ENCODE measurements at regions not wholly inside any gene's neighbourhood (a gene's known extent, or its start where the extent isn't known, plus 50 kb on each side); places are given as distances from the start of the nearest gene placed in this dataset.

- intact Hi-C loops (cut with DNase I) = no loop called here
- peaks cover 0 to 3% of the 10 kb centered on the region in 2 donors for H3K27me3 ChIP-seq (ENCODE audit: control insufficient read depth in 1 of 2, insufficient read depth in 2 of 2, low read length in 1 of 2)
- ATAC-seq (ENCODE audit: low FRiP score) (no peak), DNase-seq (no peak)
- no peaks in the 10 kb centered on the region for H3K4me1 ChIP-seq (ENCODE audit: control insufficient read depth in 1 of 2, insufficient read depth in 2 of 2, low read length in 2 of 2)
- H3K36me3 ChIP-seq (ENCODE audit: control insufficient read depth in 1 of 2, insufficient read depth in 2 of 2, low read length in 1 of 2) = no peaks in the 10 kb centered on the region
- H3K27ac ChIP-seq (ENCODE audit: low read depth in 1 of 2, low read length in 2 of 2) = no peak overlapping the region
- no peak overlapping the region for H3K4me3 ChIP-seq (ENCODE audit: low read length in 2 of 2)
- H3K9me3 ChIP-seq (ENCODE audit: control insufficient read depth, low read length) = peaks cover 4% of the 10 kb centered on the region
Measured at GRCh38 chr4:82071951-82072350, 301.8 kb downstream of the HNRNPD start.

- intact Hi-C loops (cut with DNase I) = no loop called here
- Histone ChIP-seq H3K9me3 (ENCODE audit: control insufficient read depth, low read length) (peaks cover 4% of the 10 kb centered on the region), H3K4me1 (ENCODE audit: control insufficient read depth in 1 of 2, insufficient read depth in 2 of 2, low read length in 2 of 2) (no peaks in the 10 kb centered on the region), H3K27ac (ENCODE audit: low read depth in 1 of 2, low read length in 2 of 2) (no peak overlapping the region), H3K4me3 (ENCODE audit: low read length in 2 of 2) (no peak overlapping the region), H3K27me3 (ENCODE audit: control insufficient read depth in 1 of 2, insufficient read depth in 2 of 2, low read length in 1 of 2) (peaks cover 0 to 3% of the 10 kb centered on the region in 2 donors), H3K36me3 (ENCODE audit: control insufficient read depth in 1 of 2, insufficient read depth in 2 of 2, low read length in 1 of 2) (no peaks in the 10 kb centered on the region)
- WGBS, 2 donors = 35 to 54% methylated on average over 4 of the region's 4 CpGs
- ATAC-seq (ENCODE audit: low FRiP score) (no peak), DNase-seq (no peak)
Measured at GRCh38 chr4:82069883-82070638, 303.7 kb downstream of the HNRNPD start.

- no peaks in the 10 kb centered on the region for H3K27me3 ChIP-seq (ENCODE audit: control insufficient read depth in 1 of 2, insufficient read depth in 2 of 2, low read length in 1 of 2)
- H3K4me3 ChIP-seq (ENCODE audit: low read length in 2 of 2) = no peak overlapping the region
- intact Hi-C loops (cut with DNase I) = no loop called here
- H3K36me3 ChIP-seq (ENCODE audit: control insufficient read depth in 1 of 2, insufficient read depth in 2 of 2, low read length in 1 of 2) = no peaks in the 10 kb centered on the region
- WGBS, 2 donors = 65 to 81% methylated on average over 1 of the region's 1 CpG
- peaks cover under 1% of the 10 kb centered on the region for H3K9me3 ChIP-seq (ENCODE audit: control insufficient read depth, low read length)
- DNase-seq (no peak), ATAC-seq (ENCODE audit: low FRiP score) (no peak)
- no peaks in the 10 kb centered on the region for H3K4me1 ChIP-seq (ENCODE audit: control insufficient read depth in 1 of 2, insufficient read depth in 2 of 2, low read length in 2 of 2)
- H3K27ac ChIP-seq (ENCODE audit: low read depth in 1 of 2, low read length in 2 of 2) = no peak overlapping the region
Measured at GRCh38 chr4:82063017-82063416, 310.8 kb downstream of the HNRNPD start.

GRCh38 chr4:82057990-82058544 lies 315.7 kb downstream of the HNRNPD start:
- no peaks in the 10 kb centered on the region for H3K36me3 ChIP-seq (ENCODE audit: control insufficient read depth in 1 of 2, insufficient read depth in 2 of 2, low read length in 1 of 2)
- no peak for DNase-seq
- ATAC-seq (ENCODE audit: low FRiP score) = no peak
- no peak overlapping the region for H3K27ac ChIP-seq (ENCODE audit: low read depth in 1 of 2, low read length in 2 of 2)
- H3K4me1 ChIP-seq (ENCODE audit: control insufficient read depth in 1 of 2, insufficient read depth in 2 of 2, low read length in 2 of 2) = no peaks in the 10 kb centered on the region
- no peak overlapping the region for H3K4me3 ChIP-seq (ENCODE audit: low read length in 2 of 2)
- peaks cover 0 to 2% of the 10 kb centered on the region in 2 donors for H3K27me3 ChIP-seq (ENCODE audit: control insufficient read depth in 1 of 2, insufficient read depth in 2 of 2, low read length in 1 of 2)
- 8 to 11% methylated on average over 1 of the region's 1 CpG for WGBS, 2 donors
- peaks cover 2% of the 10 kb centered on the region for H3K9me3 ChIP-seq (ENCODE audit: control insufficient read depth, low read length)
- intact Hi-C loops (cut with DNase I) = no loop called here

- Histone ChIP-seq H3K27ac (ENCODE audit: low read depth in 1 of 2, low read length in 2 of 2) (no peak overlapping the region), H3K36me3 (ENCODE audit: control insufficient read depth in 1 of 2, insufficient read depth in 2 of 2, low read length in 1 of 2) (no peaks in the 10 kb centered on the region), H3K9me3 (ENCODE audit: control insufficient read depth, low read length) (peaks cover 2% of the 10 kb centered on the region), H3K27me3 (ENCODE audit: control insufficient read depth in 1 of 2, insufficient read depth in 2 of 2, low read length in 1 of 2) (peaks cover 0 to 2% of the 10 kb centered on the region in 2 donors), H3K4me1 (ENCODE audit: control insufficient read depth in 1 of 2, insufficient read depth in 2 of 2, low read length in 2 of 2) (no peaks in the 10 kb centered on the region), H3K4me3 (ENCODE audit: low read length in 2 of 2) (no peak overlapping the region)
- 86 to 87% methylated on average over 1 of the region's 1 CpG for WGBS, 2 donors
- intact Hi-C loops (cut with DNase I) = no loop called here
- no peak for DNase-seq
- ATAC-seq (ENCODE audit: low FRiP score) = no peak
Measured at GRCh38 chr4:82055156-82055555, 318.6 kb downstream of the HNRNPD start.

- H3K27me3 ChIP-seq (ENCODE audit: control insufficient read depth in 1 of 2, insufficient read depth in 2 of 2, low read length in 1 of 2) = peaks cover 0 to 2% of the 10 kb centered on the region in 2 donors
- peaks cover 2% of the 10 kb centered on the region for H3K9me3 ChIP-seq (ENCODE audit: control insufficient read depth, low read length)
- no peaks in the 10 kb centered on the region for H3K4me1 ChIP-seq (ENCODE audit: control insufficient read depth in 1 of 2, insufficient read depth in 2 of 2, low read length in 2 of 2)
- H3K27ac ChIP-seq (ENCODE audit: low read depth in 1 of 2, low read length in 2 of 2) = no peak overlapping the region
- no peak overlapping the region for H3K4me3 ChIP-seq (ENCODE audit: low read length in 2 of 2)
- ATAC-seq (ENCODE audit: low FRiP score) (no peak), DNase-seq (no peak)
- H3K36me3 ChIP-seq (ENCODE audit: control insufficient read depth in 1 of 2, insufficient read depth in 2 of 2, low read length in 1 of 2) = no peaks in the 10 kb centered on the region
- 57 to 63% methylated on average over 2 of the region's 2 CpGs for WGBS, 2 donors
- intact Hi-C loops (cut with DNase I) = no loop called here
Measured at GRCh38 chr4:82053396-82053795, 320.4 kb downstream of the HNRNPD start.

GRCh38 chr4:82050796-82051195 lies 323.0 kb downstream of the HNRNPD start:
- no peak overlapping the region for H3K4me3 ChIP-seq (ENCODE audit: low read length in 2 of 2)
- intact Hi-C loops (cut with DNase I) = no loop called here
- no peaks in the 10 kb centered on the region for H3K4me1 ChIP-seq (ENCODE audit: control insufficient read depth in 1 of 2, insufficient read depth in 2 of 2, low read length in 2 of 2)
- WGBS, 2 donors = 60 to 71% methylated on average over 2 of the region's 2 CpGs
- H3K27me3 ChIP-seq (ENCODE audit: control insufficient read depth in 1 of 2, insufficient read depth in 2 of 2, low read length in 1 of 2) = peaks cover 0 to 3% of the 10 kb centered on the region in 2 donors
- H3K27ac ChIP-seq (ENCODE audit: low read depth in 1 of 2, low read length in 2 of 2) = no peak overlapping the region
- no peak for ATAC-seq (ENCODE audit: low FRiP score)
- no peaks in the 10 kb centered on the region for H3K36me3 ChIP-seq (ENCODE audit: control insufficient read depth in 1 of 2, insufficient read depth in 2 of 2, low read length in 1 of 2)
- H3K9me3 ChIP-seq (ENCODE audit: control insufficient read depth, low read length) = peaks cover 1% of the 10 kb centered on the region
- DNase-seq = no peak

GRCh38 chr4:82049294-82049693 lies 324.5 kb downstream of the HNRNPD start:
- no peaks in the 10 kb centered on the region for H3K36me3 ChIP-seq (ENCODE audit: control insufficient read depth in 1 of 2, insufficient read depth in 2 of 2, low read length in 1 of 2)
- H3K9me3 ChIP-seq (ENCODE audit: control insufficient read depth, low read length) = no peaks in the 10 kb centered on the region
- H3K4me1 ChIP-seq (ENCODE audit: control insufficient read depth in 1 of 2, insufficient read depth in 2 of 2, low read length in 2 of 2) = no peaks in the 10 kb centered on the region
- intact Hi-C loops (cut with DNase I) = no loop called here
- H3K27me3 ChIP-seq (ENCODE audit: control insufficient read depth in 1 of 2, insufficient read depth in 2 of 2, low read length in 1 of 2) = peaks cover 0 to 1% of the 10 kb centered on the region in 2 donors
- 38 to 52% methylated on average over 1 of the region's 1 CpG for WGBS, 2 donors
- no peak overlapping the region for H3K4me3 ChIP-seq (ENCODE audit: low read length in 2 of 2)
- no peak overlapping the region for H3K27ac ChIP-seq (ENCODE audit: low read depth in 1 of 2, low read length in 2 of 2)
- no peak for DNase-seq
- no peak for ATAC-seq (ENCODE audit: low FRiP score)

- WGBS, 2 donors = 84 to 100% methylated on average over 1 of the region's 1 CpG
- ATAC-seq (ENCODE audit: low FRiP score) (no peak), DNase-seq (no peak)
- Histone ChIP-seq H3K4me1 (ENCODE audit: control insufficient read depth in 1 of 2, insufficient read depth in 2 of 2, low read length in 2 of 2) (no peaks in the 10 kb centered on the region), H3K27ac (ENCODE audit: low read depth in 1 of 2, low read length in 2 of 2) (no peak overlapping the region), H3K9me3 (ENCODE audit: control insufficient read depth, low read length) (no peaks in the 10 kb centered on the region), H3K27me3 (ENCODE audit: control insufficient read depth in 1 of 2, insufficient read depth in 2 of 2, low read length in 1 of 2) (peaks cover 0 to 1% of the 10 kb centered on the region in 2 donors), H3K36me3 (ENCODE audit: control insufficient read depth in 1 of 2, insufficient read depth in 2 of 2, low read length in 1 of 2) (no peaks in the 10 kb centered on the region), H3K4me3 (ENCODE audit: low read length in 2 of 2) (no peak overlapping the region)
- intact Hi-C loops (cut with DNase I) = no loop called here
Measured at GRCh38 chr4:82047731-82048130, 326.1 kb downstream of the HNRNPD start.

All from aorta (tissue), 5 donors.